HCEC 1CT (cell line): ENCODE measurements at regions not wholly inside any gene's neighbourhood (a gene's known extent, or its start where the extent isn't known, plus 50 kb on each side); places are given as distances from the start of the nearest gene placed in this dataset.

Experiments used
- DNase-seq: peaks from one replicate; pipeline ENCODE4 v3.0.0-alpha.2; 2017

GRCh38 chr2:109070290-109070689, 58.7 kb upstream of the SH3RF3 start:
- DNase-seq: no peak

- DNase-seq: no peak
These were observed 59.4 kb upstream of the SH3RF3 start for GRCh38 chr2:109069331-109070194.

GRCh38 chr2:109068811-109069210, 60.2 kb upstream of the SH3RF3 start:
- DNase-seq: no peak

GRCh38 chr2:109067631-109068125, 61.3 kb upstream of the SH3RF3 start:
- DNase-seq: no peak

GRCh38 chr2:109066917-109067597, 61.9 kb upstream of the SH3RF3 start:
- no peak for DNase-seq

GRCh38 chr2:109066501-109066900, 62.5 kb upstream of the SH3RF3 start:
- no peak for DNase-seq

GRCh38 chr2:109065391-109065734, 63.6 kb upstream of the SH3RF3 start:
- no peak for DNase-seq

GRCh38 chr2:109064660-109065390, 64.2 kb upstream of the SH3RF3 start:
- peak; percentile 1 for DNase-seq

- no peak for DNase-seq
These were observed 65.9 kb upstream of the SH3RF3 start for GRCh38 chr2:109062859-109063700.

- no peak for DNase-seq
These were observed 66.7 kb upstream of the SH3RF3 start for GRCh38 chr2:109062145-109062858.

GRCh38 chr2:109061736-109062135, 67.3 kb upstream of the SH3RF3 start:
- no peak for DNase-seq

GRCh38 chr2:109060496-109060895, 68.5 kb upstream of the SH3RF3 start:
- DNase-seq: no peak

- DNase-seq: no peak
These were observed 69.4 kb upstream of the SH3RF3 start for GRCh38 chr2:109059474-109060165.

- no peak for DNase-seq
These were observed 69.8 kb upstream of the EDAR start for GRCh38 chr2:109058802-109059201.

- no peak for DNase-seq
These were observed 69.2 kb upstream of the EDAR start for GRCh38 chr2:109058191-109058632.

- no peak for DNase-seq
These were observed 68.7 kb upstream of the EDAR start for GRCh38 chr2:109057686-109058085.

- DNase-seq: no peak
These were observed 66.4 kb upstream of the EDAR start for GRCh38 chr2:109055435-109055834.

GRCh38 chr2:109054865-109055264, 65.8 kb upstream of the EDAR start:
- DNase-seq: no peak

- DNase-seq: no peak
These were observed 64.7 kb upstream of the EDAR start for GRCh38 chr2:109053716-109054115.

GRCh38 chr2:109052922-109053321, 63.9 kb upstream of the EDAR start:
- no peak for DNase-seq

- DNase-seq: no peak
These were observed 60.0 kb upstream of the EDAR start for GRCh38 chr2:109049022-109049421.
